Astrocyte (in vitro differentiated cells and primary cell): ENCODE measurements at regions not wholly inside any gene's neighbourhood (a gene's known extent, or its start where the extent isn't known, plus 50 kb on each side); places are given as distances from the start of the nearest gene placed in this dataset.

Experiments
- DNase-seq: peaks from one replicate; pipeline ENCODE4 v3.0.0-alpha.2; 2010; ENCODE audit warnings: low read depth
- FAIRE-seq: peaks from 2 replicates; lab custom pipeline; 2011; peaks lifted over from hg19 to GRCh38; lab: Jason Lieb, UNC
- H2AFZ ChIP-seq: 2 replicates; pipeline ENCODE4 v1.6.0; 2012; ENCODE audit warnings: low read depth, low read length, inconsistent platforms
- H3K27ac ChIP-seq: 2 replicates; pipeline ENCODE4 v1.5.1; 2011; ENCODE audit warnings: low read depth, low read length, inconsistent platforms
- H3K27me3 ChIP-seq: 2 replicates; pipeline ENCODE4 v1.6.0; 2011; ENCODE audit warnings: low read length, inconsistent platforms; ENCODE audit not compliant: insufficient read depth
- H3K36me3 ChIP-seq: 2 replicates; pipeline ENCODE4 v1.5.1; 2011; ENCODE audit warnings: low read length, inconsistent platforms; ENCODE audit not compliant: insufficient read depth
- H3K4me1 ChIP-seq: 2 replicates; pipeline ENCODE4 v1.5.1; 2011; ENCODE audit warnings: low read length, inconsistent platforms; ENCODE audit not compliant: insufficient read depth
- H3K4me2 ChIP-seq: 2 replicates; pipeline ENCODE4 v1.6.0; 2012; ENCODE audit warnings: low read length, inconsistent platforms
- H3K4me3 ChIP-seq: 2 replicates; pipeline ENCODE4 v1.5.1; 2011; ENCODE audit warnings: low read depth, mild to moderate bottlenecking, low read length, inconsistent platforms; ENCODE audit not compliant: insufficient read depth
- H3K79me2 ChIP-seq: 2 replicates; pipeline ENCODE4 v1.6.0; 2012; ENCODE audit warnings: mild to moderate bottlenecking, low read length, inconsistent platforms; ENCODE audit not compliant: insufficient read depth
- H3K9ac ChIP-seq: 2 replicates; pipeline ENCODE4 v1.6.0; 2012; ENCODE audit warnings: mild to moderate bottlenecking, low read length, inconsistent platforms
- H3K9me3 ChIP-seq: 2 replicates; pipeline ENCODE4 v1.5.1; 2012; ENCODE audit warnings: low read depth, mild to moderate bottlenecking, low read length, inconsistent platforms; ENCODE audit not compliant: insufficient read depth
- H4K20me1 ChIP-seq: 2 replicates; pipeline ENCODE4 v1.6.0; 2012; ENCODE audit warnings: low read length, inconsistent platforms; ENCODE audit not compliant: insufficient read depth
- H3K27ac Mint-ChIP-seq: one replicate; pipeline ENCODE4 v1.8.0; 2021; ENCODE audit warnings: mild to moderate bottlenecking, mixed read lengths; ENCODE audit not compliant: unreplicated experiment
- H3K27me3 Mint-ChIP-seq: one replicate; pipeline ENCODE4 v1.8.0; 2021; ENCODE audit warnings: low read depth, mixed read lengths; ENCODE audit not compliant: unreplicated experiment
- H3K36me3 Mint-ChIP-seq: one replicate; pipeline ENCODE4 v1.8.0; 2021; ENCODE audit warnings: low read depth, mixed read lengths; ENCODE audit not compliant: unreplicated experiment
- H3K4me1 Mint-ChIP-seq: one replicate; pipeline ENCODE4 v1.8.0; 2021; ENCODE audit warnings: low read depth, mixed read lengths; ENCODE audit not compliant: unreplicated experiment
- H3K4me3 Mint-ChIP-seq: one replicate; pipeline ENCODE4 v1.8.0; 2021; ENCODE audit warnings: mild to moderate bottlenecking, moderate library complexity, mixed read lengths; ENCODE audit not compliant: unreplicated experiment
- H3K9me3 Mint-ChIP-seq: one replicate; pipeline ENCODE4 v1.8.0; 2021; ENCODE audit warnings: mild to moderate bottlenecking, mixed read lengths; ENCODE audit not compliant: unreplicated experiment
- CTCF ChIP-seq: IDR thresholded peaks from 2 replicates; pipeline ENCODE4 v1.5.1; 2011; ENCODE audit warnings: low read depth, mild to moderate bottlenecking, inconsistent platforms, low read length, moderate library complexity; ENCODE audit not compliant: insufficient read depth
- EZH2 ChIP-seq: IDR thresholded peaks from 2 replicates; pipeline ENCODE4 v1.6.1; 2012; ENCODE audit warnings: mild to moderate bottlenecking, low read length, inconsistent platforms; ENCODE audit not compliant: insufficient read depth

GRCh38 chrX:33735182-33735581 lies 396.9 kb downstream of the FAM47A start:
- no peaks in the 10 kb centered on the region for H3K36me3 ChIP-seq
- H3K4me1 Mint-ChIP-seq = no peaks in the 10 kb centered on the region
- no peaks in the 10 kb centered on the region for H3K9me3 ChIP-seq
- no peak overlapping the region for H3K4me2 ChIP-seq
- H2AFZ ChIP-seq = no peak overlapping the region
- no peaks in the 10 kb centered on the region for H4K20me1 ChIP-seq
- no peaks in the 10 kb centered on the region for H3K4me1 ChIP-seq
- no peak overlapping the region for H3K27ac ChIP-seq
- DNase-seq (no peak), FAIRE-seq (no peak)
- no peaks in the 10 kb centered on the region for H3K27me3 Mint-ChIP-seq
- H3K79me2 ChIP-seq = no peaks in the 10 kb centered on the region
- H3K9me3 Mint-ChIP-seq = no peaks in the 10 kb centered on the region
- no peak overlapping the region for H3K4me3 ChIP-seq
- no peak overlapping the region for H3K9ac ChIP-seq
- no peak overlapping the region for H3K27ac Mint-ChIP-seq
- TF ChIP-seq CTCF (no peak), EZH2 (no peak)
- no peaks in the 10 kb centered on the region for H3K27me3 ChIP-seq
- H3K36me3 Mint-ChIP-seq = no peaks in the 10 kb centered on the region
- H3K4me3 Mint-ChIP-seq = no peak overlapping the region

GRCh38 chrX:33726281-33727160 lies 405.6 kb downstream of the FAM47A start:
- Histone ChIP-seq H3K4me3 (no peak overlapping the region), H3K36me3 (no peaks in the 10 kb centered on the region), H3K27me3 (no peaks in the 10 kb centered on the region), H2AFZ (no peak overlapping the region), H3K9me3 (no peaks in the 10 kb centered on the region), H3K27ac (no peak overlapping the region), H3K9ac (no peak overlapping the region), H3K79me2 (no peaks in the 10 kb centered on the region), H3K4me2 (peak overlapping the region; percentile 73), H4K20me1 (no peaks in the 10 kb centered on the region), H3K4me1 (no peaks in the 10 kb centered on the region)
- Mint-ChIP-seq H3K36me3 (no peaks in the 10 kb centered on the region), H3K9me3 (no peaks in the 10 kb centered on the region), H3K4me3 (peak overlapping the region; percentile 54), H3K27me3 (peaks cover 2% of the 10 kb centered on the region), H3K27ac (no peak overlapping the region), H3K4me1 (no peaks in the 10 kb centered on the region)
- TF ChIP-seq CTCF = no peak
- no peak for TF ChIP-seq EZH2
- FAIRE-seq (no peak), DNase-seq (no peak)

GRCh38 chrX:33725535-33726210 lies 406.4 kb downstream of the FAM47A start:
- Histone ChIP-seq H3K36me3 (no peaks in the 10 kb centered on the region), H3K4me3 (peak overlapping the region; percentile 39), H3K27me3 (no peaks in the 10 kb centered on the region), H3K27ac (no peak overlapping the region), H3K4me1 (no peaks in the 10 kb centered on the region), H3K9me3 (no peaks in the 10 kb centered on the region), H3K79me2 (no peaks in the 10 kb centered on the region), H4K20me1 (no peaks in the 10 kb centered on the region), H3K9ac (no peak overlapping the region), H3K4me2 (peak overlapping the region; percentile 73), H2AFZ (no peak overlapping the region)
- no peaks in the 10 kb centered on the region for H3K9me3 Mint-ChIP-seq
- FAIRE-seq (no peak), DNase-seq (no peak)
- H3K4me1 Mint-ChIP-seq = no peaks in the 10 kb centered on the region
- no peak overlapping the region for H3K27ac Mint-ChIP-seq
- H3K27me3 Mint-ChIP-seq = peaks cover 2% of the 10 kb centered on the region
- H3K36me3 Mint-ChIP-seq = no peaks in the 10 kb centered on the region
- peak overlapping the region; percentile 78 for H3K4me3 Mint-ChIP-seq
- no peak for TF ChIP-seq CTCF
- no peak for TF ChIP-seq EZH2
